NCI-H1092 treated with DMSO at 0.1 percent for 48 hours (cell line): ENCODE measurements at regions not wholly inside any gene's neighbourhood (a gene's known extent, or its start where the extent isn't known, plus 50 kb on each side); places are given as distances from the start of the nearest gene placed in this dataset.
"Not testable (repeated sequence)": the region's sequence is repeated elsewhere in the genome, so short reads cannot be mapped to it uniquely, and the experiment has no call there.

Experiments
- DNase-seq: peaks from one replicate; lab custom pipeline; 2025; lab: John Stamatoyannopoulos, UW

DNA sequence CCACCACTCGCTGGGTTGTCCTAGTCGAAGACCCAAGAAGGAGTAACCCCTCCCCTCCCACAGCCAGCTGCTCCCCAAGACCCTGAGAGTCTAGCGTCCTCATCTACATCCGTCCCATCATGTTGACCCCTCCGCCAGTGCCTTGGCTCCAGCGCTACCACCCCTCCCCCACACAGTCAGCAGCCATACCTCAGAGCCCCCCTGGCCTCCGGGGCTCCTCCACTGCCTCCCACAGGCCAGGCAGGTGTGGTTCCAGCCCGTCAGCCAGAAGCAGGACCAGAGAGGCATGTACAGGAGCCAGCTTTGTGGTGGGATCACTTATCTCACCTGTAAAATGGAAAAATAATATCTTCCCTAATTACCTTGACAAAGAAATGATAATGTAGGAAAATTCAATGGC, 51.5 kb upstream of the PHF21B start:
- no peak for DNase-seq

GRCh38 chr22:45064313-45065278, 54.8 kb upstream of the PHF21B start:
- no peak for DNase-seq

GRCh38 chr22:45065726-45066125, 55.9 kb upstream of the PHF21B start:
- no peak for DNase-seq

- DNase-seq, result no peak
These were observed 57.9 kb upstream of the PHF21B start for GRCh38 chr22:45067731-45068130.

- no peak for DNase-seq
These were observed 60.1 kb upstream of the PHF21B start for GRCh38 chr22:45069925-45070324.

DNA sequence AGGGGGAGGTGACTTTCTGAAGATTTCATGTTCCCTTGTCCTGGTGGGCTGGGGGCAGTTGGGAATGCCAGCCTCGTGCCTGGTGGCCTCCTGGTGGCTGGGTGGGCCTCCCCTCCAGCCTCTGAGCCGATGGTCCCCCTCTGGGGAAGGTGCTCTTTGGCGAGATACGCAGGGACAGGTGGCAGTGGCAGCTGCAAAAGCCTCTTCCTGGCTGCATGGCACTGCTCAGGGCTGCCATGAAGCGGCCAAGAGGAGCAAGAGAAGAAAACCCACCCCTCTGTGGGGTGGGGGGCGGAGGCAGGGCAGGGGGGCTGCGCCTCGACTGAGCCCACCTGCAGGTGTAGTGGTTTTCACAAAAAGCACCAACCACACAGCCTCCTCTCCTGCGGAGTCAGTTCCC, 61.8 kb upstream of the PHF21B start:
- no peak for DNase-seq

- no peak for DNase-seq
These were observed 62.6 kb upstream of the PHF21B start for GRCh38 chr22:45072322-45072903.

GRCh38 chr22:45073064-45073463, 63.3 kb upstream of the PHF21B start:
- no peak for DNase-seq

DNA sequence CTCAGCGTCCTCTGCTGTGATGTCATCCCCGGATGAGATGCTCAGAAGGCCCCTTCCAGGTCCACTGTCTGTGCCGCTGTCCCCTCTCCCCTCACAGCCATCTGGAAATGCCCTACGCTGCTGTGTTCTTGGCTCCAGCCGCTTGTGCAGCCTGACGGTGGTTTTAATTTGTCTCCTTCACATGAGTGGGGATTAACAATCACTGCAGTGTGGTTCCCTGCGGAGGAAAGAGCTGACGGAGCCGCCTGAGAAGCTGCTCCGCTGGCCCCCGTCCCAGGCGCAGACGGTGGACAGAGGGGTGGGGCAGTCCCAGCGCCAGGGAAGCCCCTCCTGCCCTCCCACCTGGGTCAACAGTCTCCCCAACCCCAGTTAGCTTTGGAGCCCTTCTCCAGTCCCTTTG, 67.5 kb upstream of the PHF21B start:
- DNase-seq, result no peak

DNA sequence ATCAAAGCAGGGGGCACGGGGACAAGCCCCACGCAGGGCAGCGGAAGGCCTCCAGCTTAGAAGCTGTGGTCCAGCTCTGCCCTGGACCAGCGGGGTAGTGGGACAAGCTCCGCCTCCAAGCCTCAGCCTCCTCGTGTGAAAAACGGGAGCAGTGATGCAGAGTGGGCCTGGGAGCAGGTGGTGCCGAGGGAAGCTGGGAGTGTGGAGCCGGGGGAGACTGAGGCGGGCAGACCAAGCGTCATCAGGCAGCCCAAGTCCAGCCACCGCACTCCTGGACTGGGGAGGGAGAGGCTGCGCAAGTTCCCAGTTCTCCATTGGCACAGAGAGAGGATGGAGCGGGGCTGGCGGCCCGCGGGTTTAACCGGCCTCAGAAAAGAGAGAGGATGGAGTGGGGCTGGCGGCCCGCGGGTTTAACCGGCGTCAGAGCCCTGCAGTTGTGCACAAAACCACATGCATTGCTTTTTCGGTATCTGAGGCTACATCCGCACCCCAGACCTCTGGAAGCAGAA, 68.1 kb upstream of the PHF21B start:
- DNase-seq, result no peak

GRCh38 chr22:45082795-45083194, 73.0 kb upstream of the PHF21B start:
- DNase-seq, result no peak

DNA sequence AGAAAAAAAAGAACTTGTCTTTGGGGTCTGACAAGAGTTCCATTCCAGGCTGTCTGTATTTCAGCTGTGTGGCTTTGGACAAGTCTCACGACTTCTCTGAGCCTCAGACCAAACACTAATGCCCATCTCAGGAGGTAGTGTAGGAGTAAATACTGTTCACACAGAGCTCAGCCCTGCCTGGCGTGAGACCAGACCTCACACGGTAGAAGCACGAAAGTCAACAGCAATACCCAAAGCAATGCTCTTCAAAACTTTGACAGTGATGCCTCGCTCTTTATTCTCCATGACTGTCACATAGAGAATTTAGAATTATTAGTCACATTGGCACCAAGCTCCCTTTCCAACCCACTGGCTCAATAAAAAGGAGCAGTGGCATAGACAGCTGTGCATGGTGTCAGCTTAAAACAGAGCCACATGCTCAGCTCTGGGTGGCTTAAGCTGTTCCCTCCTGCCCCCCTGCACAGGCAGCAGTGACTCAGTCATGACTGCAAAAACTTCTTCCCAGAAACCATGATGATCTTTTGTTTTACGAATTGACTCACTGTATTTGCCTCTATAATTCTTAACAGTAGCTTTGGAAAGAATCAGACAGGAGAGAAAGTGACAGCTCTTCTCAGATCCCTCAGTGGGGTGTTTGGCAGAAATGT, 74.0 kb upstream of the PHF21B start:
- DNase-seq, result no peak

DNA sequence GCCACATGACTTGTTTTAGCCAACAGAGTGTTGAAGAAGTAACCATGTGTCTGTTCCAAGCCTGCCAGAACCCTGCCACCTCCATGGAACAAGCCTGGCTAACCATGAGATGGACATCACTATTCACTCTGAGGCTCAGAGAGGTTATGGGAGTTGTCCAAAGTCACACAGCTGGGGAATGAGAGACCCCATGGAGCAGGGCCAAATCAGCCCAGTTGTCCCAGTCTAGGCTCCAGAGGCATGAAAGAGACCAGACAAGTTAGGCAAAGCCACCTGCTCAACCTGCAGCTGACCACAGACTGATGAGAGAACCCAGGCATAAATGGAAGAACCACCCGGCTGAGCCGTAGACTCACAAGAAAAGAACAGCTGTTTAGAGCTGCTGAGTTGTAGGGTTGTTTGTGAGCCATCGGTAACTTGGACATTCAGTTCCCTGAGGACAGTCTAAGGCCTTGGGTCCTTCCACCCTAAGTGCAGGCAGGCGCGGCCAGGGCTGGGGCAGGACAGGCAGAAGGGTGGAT, 74.7 kb upstream of the PHF21B start:
- no peak for DNase-seq

- DNase-seq, result no peak
These were observed 75.9 kb upstream of the NUP50 start for GRCh38 chr22:45087802-45088201.

- DNase-seq, result no peak
These were observed 75.1 kb upstream of the NUP50 start for GRCh38 chr22:45088576-45088975.

GRCh38 chr22:45090497-45090910, 73.2 kb upstream of the NUP50 start:
- no peak for DNase-seq

DNA sequence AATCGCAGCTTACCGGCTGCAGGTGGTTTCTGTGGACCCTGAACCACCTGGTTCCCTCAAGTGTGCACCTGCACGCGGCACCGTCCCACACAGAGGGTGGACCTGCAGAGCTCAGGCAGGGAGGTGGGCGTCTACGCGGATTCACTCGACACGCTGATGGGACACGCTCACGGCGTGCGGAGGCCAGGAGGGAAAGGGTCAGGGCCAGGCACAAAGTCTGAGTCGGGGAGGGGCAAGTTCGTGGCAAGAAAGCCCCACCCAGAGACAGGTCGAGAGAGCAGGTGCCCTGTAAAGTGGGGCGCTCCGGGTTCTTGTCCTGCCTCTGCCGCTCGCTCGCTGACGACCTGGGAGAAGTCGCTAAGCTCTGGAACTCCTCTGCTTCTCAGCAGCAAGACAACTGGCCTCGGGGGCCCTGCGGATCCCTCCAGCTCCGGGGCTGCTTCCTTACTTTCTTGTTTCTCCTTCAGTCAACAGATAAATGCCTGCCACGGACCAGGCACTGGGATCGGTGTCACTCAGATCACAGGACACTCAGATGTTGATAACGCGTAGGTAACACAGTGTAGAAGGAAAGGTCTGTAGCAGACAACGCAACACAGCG, 72.4 kb upstream of the NUP50 start:
- no peak for DNase-seq

- not testable (repeated sequence) for DNase-seq
These were observed 71.8 kb upstream of the NUP50 start for GRCh38 chr22:45091875-45092274.

DNA sequence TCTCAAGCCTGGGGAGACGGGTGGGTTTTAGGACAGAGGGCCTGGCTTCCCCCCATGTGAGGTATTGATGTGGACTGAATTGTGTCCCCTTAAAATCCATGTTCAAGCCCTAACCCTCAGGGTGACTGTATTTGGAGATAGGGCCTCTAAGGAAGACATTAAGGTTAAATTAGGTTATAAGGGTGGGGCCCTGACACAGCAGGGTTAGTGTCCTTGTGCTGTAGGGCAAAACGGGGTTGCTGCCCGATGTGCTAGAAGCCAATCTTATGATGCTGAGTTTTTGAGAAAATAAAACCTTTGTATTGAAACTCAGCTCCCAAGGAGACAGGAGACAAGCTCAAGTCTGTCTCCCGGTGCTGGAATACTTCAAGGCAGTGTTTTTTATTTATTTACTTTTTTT, 71.1 kb upstream of the NUP50 start:
- no peak for DNase-seq

- no peak for DNase-seq
These were observed 70.1 kb upstream of the NUP50 start for GRCh38 chr22:45093609-45094008.

- no peak for DNase-seq
These were observed 69.5 kb upstream of the NUP50 start for GRCh38 chr22:45094081-45094720.

DNA sequence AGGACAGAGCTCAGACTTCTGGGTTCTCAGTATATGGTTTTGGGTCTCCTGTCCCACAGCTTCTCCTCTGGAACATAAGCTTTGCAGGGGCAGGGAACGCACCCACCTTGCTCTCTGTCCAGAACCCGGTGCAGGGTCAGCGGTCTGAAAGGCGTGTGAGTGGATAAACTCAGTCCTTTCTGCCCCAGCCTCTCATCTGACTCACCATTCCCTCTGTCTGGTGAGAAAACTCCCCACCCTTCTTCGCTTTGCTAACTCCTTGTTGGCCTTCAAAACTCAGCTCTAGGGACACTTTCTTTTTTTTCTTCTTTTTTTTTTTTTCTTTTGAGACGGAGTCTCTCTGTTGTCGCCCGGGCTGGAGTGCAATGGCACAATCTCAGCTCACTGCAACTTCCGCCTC, 68.9 kb upstream of the NUP50 start:
- DNase-seq, result no peak
